ENCODE measurements at regions not wholly inside any gene's neighbourhood (a gene's known extent, or its start where the extent isn't known, plus 50 kb on each side); places are given as distances from the start of the nearest gene placed in this dataset.
"Not testable (repeated sequence)": the region's sequence is repeated elsewhere in the genome, so short reads cannot be mapped to it uniquely, and the experiment has no call there.

- TF ChIP-seq MAFK (IDR thresholded peaks at IDR 0.05; ENCODE audit: partially characterized antibody); POLR2A (IDR thresholded peaks at IDR 0.05; ENCODE audit: low read length): not testable (repeated sequence)
Observed at GRCh38 chr9:64439747-64440146, 845.3 kb downstream of the FOXD4L5 start.

All from A549 (cell line).